Naive thymus-derived CD4-positive, alpha-beta T cell (primary cell): ENCODE measurements at regions not wholly inside any gene's neighbourhood (a gene's known extent, or its start where the extent isn't known, plus 50 kb on each side); places are given as distances from the start of the nearest gene placed in this dataset.
"Not testable (repeated sequence)": the region's sequence is repeated elsewhere in the genome, so short reads cannot be mapped to it uniquely, and the experiment has no call there.

Experiments
- ATAC-seq: fragments of 150-1000 bp; cut with Tn5 transposase; 2 replicates; pipeline ENCODE4 v1.10.0; 2021; ENCODE audit warnings: mild to moderate bottlenecking, moderate library complexity
- CTCF ChIA-PET: fragments of 350-600 bp; sonication (Branson Sonifier 250); formaldehyde crosslinking; loops from one replicate; lab custom pipeline; 2021; ENCODE audit warnings: antibody characterized with exemption; lab: Charles Lee
- POLR2A ChIA-PET: fragments of 350-600 bp; sonication (Branson Sonifier 250); formaldehyde crosslinking; loops from one replicate; lab custom pipeline; 2021; ENCODE audit warnings: antibody characterized with exemption, inconsistent platforms; lab: Charles Lee
- DNase-seq, 9 donors: peaks; one replicate each; pipeline versions ENCODE4 v3.0.0 to v3.0.0-alpha.2; 2020 to 2022; ENCODE audit warnings: mixed read lengths in 1 of 9
- H3K27ac ChIP-seq: one replicate; pipeline ENCODE4 v1.7.0; 2013; ENCODE audit warnings: mild to moderate bottlenecking, low read depth, low read length, moderate library complexity
- H3K27me3 ChIP-seq, 2 donors: one replicate each; pipeline ENCODE4 v1.7.0; 2013; ENCODE audit warnings: low read length in 2 of 2, mild to moderate bottlenecking in 2 of 2, moderate library complexity in 2 of 2; ENCODE audit not compliant: control insufficient read depth in 2 of 2, insufficient read depth in 2 of 2
- H3K36me3 ChIP-seq, 3 experiments: 1 replicate in 2 of 3; 2 replicates in 1 of 3; pipeline ENCODE4 v1.7.0; 2013; ENCODE audit warnings: low read length in 3 of 3, mild to moderate bottlenecking in 3 of 3, moderate library complexity in 1 of 3; ENCODE audit not compliant: insufficient read depth in 3 of 3, control insufficient read depth in 2 of 3
- H3K4me1 ChIP-seq, 2 donors: one replicate each; pipeline ENCODE4 v1.7.0; 2013; ENCODE audit warnings: low read length in 2 of 2, mild to moderate bottlenecking in 2 of 2, moderate library complexity in 1 of 2; ENCODE audit not compliant: control insufficient read depth in 2 of 2, insufficient read depth in 2 of 2
- H3K4me3 ChIP-seq: 2 replicates; pipeline ENCODE4 v1.7.0; 2013; ENCODE audit warnings: mild to moderate bottlenecking, low read length
- H3K9me3 ChIP-seq, 3 experiments: 1 replicate in 2 of 3; 2 replicates in 1 of 3; pipeline ENCODE4 v1.7.0; 2013; ENCODE audit warnings: low read length in 3 of 3; ENCODE audit not compliant: control insufficient read depth in 2 of 3
- H3K27ac Mint-ChIP-seq, 9 donors: one replicate each; pipeline ENCODE4 v1.8.0; 2020 to 2022; ENCODE audit warnings: mixed read lengths in 9 of 9, mild to moderate bottlenecking in 8 of 9, moderate library complexity in 5 of 9, inconsistent platforms in 2 of 9
- H3K27me3 Mint-ChIP-seq, 5 donors: one replicate each; pipeline ENCODE4 v1.8.0; 2021 to 2022; ENCODE audit warnings: mixed read lengths in 5 of 5, mild to moderate bottlenecking in 1 of 5
- H3K36me3 Mint-ChIP-seq, 5 donors: one replicate each; pipeline ENCODE4 v1.8.0; 2020 to 2022; ENCODE audit warnings: mixed read lengths in 5 of 5, mild to moderate bottlenecking in 3 of 5, inconsistent platforms in 1 of 5
- H3K4me1 Mint-ChIP-seq, 7 donors: one replicate each; pipeline ENCODE4 v1.8.0; 2020 to 2022; ENCODE audit warnings: mixed read lengths in 7 of 7, mild to moderate bottlenecking in 3 of 7, inconsistent platforms in 1 of 7
- H3K4me3 Mint-ChIP-seq, 10 donors: one replicate each; pipeline ENCODE4 v1.8.0; 2020 to 2022; ENCODE audit warnings: mild to moderate bottlenecking in 10 of 10, mixed read lengths in 10 of 10, moderate library complexity in 6 of 10, inconsistent platforms in 2 of 10
- H3K9me3 Mint-ChIP-seq, 11 donors: one replicate each; pipeline ENCODE4 v1.8.0; 2020 to 2022; ENCODE audit warnings: mixed read lengths in 11 of 11, mild to moderate bottlenecking in 4 of 11, inconsistent platforms in 1 of 11, moderate library complexity in 1 of 11
- intact Hi-C, 2 donors: fragments of 100-400 bp; cut with micrococcal nuclease; formaldehyde crosslinking; loops; one replicate each; pipeline ENCODE4 v1.15.1; 2023

- H3K4me1 ChIP-seq: no peaks in the 10 kb centered on the region
- intact Hi-C loops: no loop called here
- H3K9me3 ChIP-seq: no peaks in the 10 kb centered on the region
- H3K27ac ChIP-seq: no peak overlapping the region
- Mint-ChIP-seq H3K4me1 (peaks cover 0 to 3% (median 0%) of the 10 kb centered on the region in 7 donors), H3K27me3 (no peaks in the 10 kb centered on the region), H3K27ac (no peak overlapping the region), H3K36me3 (no peaks in the 10 kb centered on the region), H3K4me3 (no peak overlapping the region), H3K9me3 (peaks cover 0 to 2% (median 0%) of the 10 kb centered on the region in 11 donors)
- DNase-seq: no peak
- ChIA-PET POLR2A (no interaction called here), CTCF (no interaction called here)
- no peak for ATAC-seq
- H3K4me3 ChIP-seq: no peak overlapping the region
- no peaks in the 10 kb centered on the region for H3K27me3 ChIP-seq
- no peaks in the 10 kb centered on the region for H3K36me3 ChIP-seq
These were observed 115.9 kb upstream of the CXADR start for GRCh38 chr21:17396948-17397347.

- Mint-ChIP-seq H3K27me3 (no peaks in the 10 kb centered on the region), H3K4me1 (peaks cover 0 to 3% (median 0%) of the 10 kb centered on the region in 7 donors), H3K27ac (no peak overlapping the region), H3K4me3 (no peak overlapping the region), H3K9me3 (peaks cover 0 to 2% (median 0%) of the 10 kb centered on the region in 11 donors), H3K36me3 (no peaks in the 10 kb centered on the region)
- H3K4me1 ChIP-seq: no peaks in the 10 kb centered on the region
- DNase-seq (no peak), ATAC-seq (no peak)
- no peaks in the 10 kb centered on the region for H3K36me3 ChIP-seq
- H3K9me3 ChIP-seq: no peaks in the 10 kb centered on the region
- no peak overlapping the region for H3K4me3 ChIP-seq
- H3K27ac ChIP-seq: no peak overlapping the region
- ChIA-PET POLR2A (no interaction called here), CTCF (no interaction called here)
- no peaks in the 10 kb centered on the region for H3K27me3 ChIP-seq
- intact Hi-C loops: no loop called here
These were observed 115.1 kb upstream of the CXADR start for GRCh38 chr21:17397703-17398102.

GRCh38 chr21:17398954-17399353, 113.9 kb upstream of the CXADR start:
- H3K9me3 ChIP-seq, POLR2A ChIA-PET, DNase-seq, H3K4me3 Mint-ChIP-seq, intact Hi-C loops, H3K4me1 ChIP-seq, H3K4me3 ChIP-seq, ATAC-seq, H3K27me3 ChIP-seq, H3K9me3 Mint-ChIP-seq, H3K36me3 Mint-ChIP-seq, H3K36me3 ChIP-seq, H3K27ac ChIP-seq, H3K4me1 Mint-ChIP-seq, H3K27me3 Mint-ChIP-seq, H3K27ac Mint-ChIP-seq, CTCF ChIA-PET: not testable (repeated sequence)

GRCh38 chr21:17402937-17403336, 109.9 kb upstream of the CXADR start:
- Mint-ChIP-seq H3K4me1 (no peaks in the 10 kb centered on the region), H3K36me3 (no peaks in the 10 kb centered on the region), H3K27ac (no peak overlapping the region), H3K9me3 (peaks cover 0 to 6% (median 2%) of the 10 kb centered on the region in 11 donors), H3K27me3 (peaks cover 0 to 6% (median 0%) of the 10 kb centered on the region in 5 donors), H3K4me3 (no peak overlapping the region)
- POLR2A ChIA-PET: no interaction called here
- Histone ChIP-seq H3K27ac (no peak overlapping the region), H3K4me3 (no peak overlapping the region), H3K4me1 (no peaks in the 10 kb centered on the region), H3K9me3 (no peaks in the 10 kb centered on the region), H3K36me3 (no peaks in the 10 kb centered on the region), H3K27me3 (no peaks in the 10 kb centered on the region)
- ATAC-seq: no peak
- CTCF ChIA-PET: no interaction called here
- DNase-seq: no peak
- intact Hi-C loops: no loop called here

- H3K27me3 ChIP-seq: no peaks in the 10 kb centered on the region
- no peaks in the 10 kb centered on the region for H3K4me1 Mint-ChIP-seq
- CTCF ChIA-PET: no interaction called here
- no peaks in the 10 kb centered on the region for H3K36me3 ChIP-seq
- H3K36me3 Mint-ChIP-seq: no peaks in the 10 kb centered on the region
- intact Hi-C loops: loop anchor here in 1 of 2 donors (5.0 kb wide), 1 partner anchor 106 kb away; the partner anchor contains the start of gene CXADR
- DNase-seq (no peak), ATAC-seq (no peak)
- POLR2A ChIA-PET: no interaction called here
- no peaks in the 10 kb centered on the region for H3K4me1 ChIP-seq
- no peak overlapping the region for H3K27ac ChIP-seq
- H3K4me3 Mint-ChIP-seq: no peak overlapping the region
- H3K9me3 ChIP-seq: no peaks in the 10 kb centered on the region
- peaks cover 0 to 6% (median 0%) of the 10 kb centered on the region in 5 donors for H3K27me3 Mint-ChIP-seq
- H3K9me3 Mint-ChIP-seq: peaks cover 0 to 6% (median 1%) of the 10 kb centered on the region in 11 donors
- no peak overlapping the region for H3K4me3 ChIP-seq
- no peak overlapping the region for H3K27ac Mint-ChIP-seq
These were observed 106.6 kb upstream of the CXADR start for GRCh38 chr21:17406202-17406601.

- no peak for ATAC-seq
- H3K27ac Mint-ChIP-seq: no peak overlapping the region
- H3K27me3 Mint-ChIP-seq: peaks cover 0 to 8% (median 0%) of the 10 kb centered on the region in 5 donors
- Histone ChIP-seq H3K27ac (no peak overlapping the region), H3K27me3 (no peaks in the 10 kb centered on the region), H3K9me3 (no peaks in the 10 kb centered on the region), H3K36me3 (no peaks in the 10 kb centered on the region), H3K4me3 (no peak overlapping the region), H3K4me1 (no peaks in the 10 kb centered on the region)
- peaks cover 0 to 3% (median 0%) of the 10 kb centered on the region in 11 donors for H3K9me3 Mint-ChIP-seq
- ChIA-PET CTCF (no interaction called here), POLR2A (interaction anchor here (0.7 kb wide), 1 partner anchor 573 kb away, joined by 3 read pairs; no protein-coding TSS in a partner anchor)
- no peak overlapping the region for H3K4me3 Mint-ChIP-seq
- H3K36me3 Mint-ChIP-seq: no peaks in the 10 kb centered on the region
- DNase-seq: no peak
- no peaks in the 10 kb centered on the region for H3K4me1 Mint-ChIP-seq
- intact Hi-C loops: no loop called here
These were observed 98.1 kb upstream of the CXADR start for GRCh38 chr21:17414766-17415165.

- no peaks in the 10 kb centered on the region for H3K36me3 ChIP-seq
- no peaks in the 10 kb centered on the region for H3K27me3 ChIP-seq
- Mint-ChIP-seq H3K4me1 (no peaks in the 10 kb centered on the region), H3K36me3 (no peaks in the 10 kb centered on the region), H3K4me3 (no peak overlapping the region), H3K27me3 (peaks cover 0 to 8% (median 0%) of the 10 kb centered on the region in 5 donors), H3K27ac (no peak overlapping the region), H3K9me3 (peaks cover 0 to 3% (median 0%) of the 10 kb centered on the region in 11 donors)
- DNase-seq (no peak), ATAC-seq (no peak)
- intact Hi-C loops: no loop called here
- no peaks in the 10 kb centered on the region for H3K9me3 ChIP-seq
- ChIA-PET POLR2A (no interaction called here), CTCF (interaction anchor here (0.5 kb wide), 1 partner anchor 48 kb away, joined by 3 read pairs; no protein-coding TSS in a partner anchor)
- H3K4me3 ChIP-seq: no peak overlapping the region
- H3K27ac ChIP-seq: no peak overlapping the region
- H3K4me1 ChIP-seq: no peaks in the 10 kb centered on the region
These were observed 96.7 kb upstream of the CXADR start for GRCh38 chr21:17416139-17416538.
